ENCODE measurements at regions not wholly inside any gene's neighbourhood (a gene's known extent, or its start where the extent isn't known, plus 50 kb on each side); places are given as distances from the start of the nearest gene placed in this dataset.

DNA sequence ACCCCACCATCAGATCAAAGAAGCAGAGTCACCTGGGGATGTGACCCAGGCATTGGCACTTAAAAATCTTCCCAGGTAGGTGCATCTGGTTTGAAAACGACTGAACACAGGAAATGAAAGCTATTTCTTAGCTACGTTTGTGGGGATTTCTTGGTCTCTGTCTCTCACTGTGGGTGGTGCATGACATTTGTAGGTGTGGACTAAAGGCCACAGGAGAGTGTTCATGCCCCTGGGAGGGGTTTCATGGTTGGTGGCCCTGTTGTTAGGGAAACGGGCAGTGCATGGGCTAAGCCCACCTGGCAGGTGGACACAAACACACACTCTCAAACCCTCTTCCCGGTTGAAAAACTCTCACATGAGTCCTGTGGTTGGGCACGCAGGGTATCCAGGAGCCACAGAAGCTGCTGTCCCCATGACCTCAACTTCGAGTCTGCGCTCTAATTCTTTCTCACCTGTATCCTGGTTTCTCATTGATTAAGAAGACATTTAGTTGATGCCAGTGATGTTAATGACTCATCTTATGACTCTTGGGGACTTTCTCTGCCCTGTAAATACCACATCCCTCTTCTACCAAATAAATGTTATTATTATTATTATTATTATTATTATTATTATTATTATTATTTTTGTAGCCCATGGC, 119.4 kb downstream of the MRPS6 start:
- DNase-seq = peak in 1 of 5 donors; percentile 16

DNA sequence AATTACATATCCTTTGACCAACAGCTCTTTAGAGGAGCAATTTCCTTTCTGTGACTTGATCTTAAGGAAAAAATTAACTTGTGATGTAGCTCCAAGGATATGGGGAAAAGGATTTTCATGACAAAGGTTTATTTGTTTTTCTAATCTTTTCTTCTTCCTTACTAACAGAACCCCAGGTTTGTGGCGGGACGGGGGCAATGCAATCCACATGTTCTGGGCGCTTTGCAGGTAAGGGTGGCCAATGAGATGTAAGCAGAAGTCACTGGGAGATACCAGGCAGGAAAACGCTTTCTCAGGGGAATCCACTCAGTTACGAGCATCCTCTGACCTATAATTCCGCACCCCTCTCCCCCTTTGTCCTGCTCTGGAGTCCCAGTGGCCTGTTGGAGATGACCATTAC, 122.0 kb downstream of the MRPS6 start:
- no peak for DNase-seq

- no peak for DNase-seq
These were observed 123.6 kb downstream of the MRPS6 start for GRCh38 chr21:34196996-34197395.

- no peak for DNase-seq
These were observed 124.2 kb downstream of the MRPS6 start for GRCh38 chr21:34197561-34197960.

DNA sequence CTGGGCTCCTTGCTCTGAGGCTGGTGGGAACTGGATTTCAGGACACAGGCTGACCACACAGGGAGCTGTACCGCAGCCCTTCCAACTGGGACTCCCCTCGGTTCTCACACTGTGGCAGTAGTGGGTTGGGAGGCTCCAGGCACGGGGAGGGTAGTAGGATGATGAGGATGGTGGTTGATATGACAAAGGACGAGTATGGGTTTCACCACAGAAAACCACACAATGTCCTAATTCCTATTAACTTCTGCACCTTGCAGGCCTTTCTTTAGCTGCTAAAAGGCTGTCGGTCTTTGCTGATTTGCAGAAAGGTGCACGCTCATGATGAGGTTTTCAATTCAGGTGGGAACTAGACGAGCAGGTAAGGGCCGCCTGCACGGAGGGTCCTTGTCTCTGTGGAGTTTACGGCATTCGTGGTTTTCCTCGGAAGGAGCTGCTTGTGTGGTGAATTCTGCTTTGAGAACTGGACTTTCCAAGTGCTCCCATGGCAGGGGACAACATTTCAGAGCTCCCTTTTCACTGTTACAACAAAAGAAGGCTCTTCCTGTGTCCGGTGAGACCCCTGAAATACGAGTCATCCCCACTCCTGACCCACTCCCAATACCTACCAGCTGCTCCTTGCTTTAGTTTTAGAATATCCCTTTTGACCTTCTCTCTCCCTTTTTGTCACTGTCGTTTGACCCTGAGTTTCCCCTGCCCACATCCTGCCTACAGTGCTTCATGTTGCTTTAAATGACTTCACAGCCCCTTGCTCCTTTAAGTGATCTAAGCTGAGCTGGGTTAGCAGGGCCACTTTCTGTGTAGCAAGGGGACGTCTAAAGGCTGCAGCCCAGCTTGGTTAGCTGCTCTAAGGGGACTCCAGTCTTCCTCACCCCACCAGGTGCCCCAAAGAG, 125.1 kb downstream of the MRPS6 start:
- DNase-seq = peak in 2 of 5 donors; percentile 9 to 73

- DNase-seq = no peak
These were observed 125.9 kb downstream of the MRPS6 start for GRCh38 chr21:34199121-34199910.

- no peak for DNase-seq
These were observed 127.0 kb downstream of the MRPS6 start for GRCh38 chr21:34200288-34200905.

DNA sequence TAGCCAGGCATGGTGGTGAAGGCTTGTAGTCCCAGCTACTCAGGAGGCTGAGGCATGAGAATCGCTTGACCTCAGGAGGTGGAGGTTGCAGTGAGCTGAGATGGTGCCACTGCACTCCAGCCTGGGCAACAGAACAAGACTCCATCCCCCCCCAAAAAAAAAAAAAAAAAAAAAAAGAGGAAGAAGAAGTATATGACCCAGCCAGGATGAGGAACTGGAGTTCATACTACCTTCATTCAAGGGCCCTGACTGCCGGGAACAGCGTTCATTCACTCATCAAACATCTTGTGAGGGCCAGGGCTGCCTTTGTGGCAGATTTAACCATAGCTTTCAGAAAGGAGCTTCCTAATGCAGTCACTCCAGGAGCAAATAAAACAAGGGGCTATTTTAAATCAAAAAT, 127.6 kb downstream of the MRPS6 start:
- DNase-seq = no peak

DNA sequence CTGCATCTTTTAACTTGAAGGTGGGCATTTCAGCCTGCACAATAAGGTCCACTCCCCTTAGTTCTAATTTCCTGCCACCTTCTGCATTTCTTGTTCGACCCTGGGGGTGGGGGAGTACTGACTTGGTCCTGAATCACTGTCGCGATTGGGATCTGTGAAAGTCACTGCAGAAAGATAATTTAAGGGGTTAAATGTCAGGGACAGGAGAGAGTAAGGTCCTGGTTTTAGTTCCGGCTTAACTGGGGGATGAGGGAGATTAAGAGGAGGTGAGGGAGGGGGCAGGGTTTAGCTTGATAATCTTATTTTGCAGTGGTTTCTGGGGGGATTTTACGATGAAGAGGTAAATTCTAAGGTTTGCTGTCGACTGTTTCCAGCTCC, 128.1 kb downstream of the MRPS6 start:
- no peak for DNase-seq

GRCh38 chr21:34202553-34203372, 129.4 kb downstream of the MRPS6 start:
- DNase-seq = no peak

DNA sequence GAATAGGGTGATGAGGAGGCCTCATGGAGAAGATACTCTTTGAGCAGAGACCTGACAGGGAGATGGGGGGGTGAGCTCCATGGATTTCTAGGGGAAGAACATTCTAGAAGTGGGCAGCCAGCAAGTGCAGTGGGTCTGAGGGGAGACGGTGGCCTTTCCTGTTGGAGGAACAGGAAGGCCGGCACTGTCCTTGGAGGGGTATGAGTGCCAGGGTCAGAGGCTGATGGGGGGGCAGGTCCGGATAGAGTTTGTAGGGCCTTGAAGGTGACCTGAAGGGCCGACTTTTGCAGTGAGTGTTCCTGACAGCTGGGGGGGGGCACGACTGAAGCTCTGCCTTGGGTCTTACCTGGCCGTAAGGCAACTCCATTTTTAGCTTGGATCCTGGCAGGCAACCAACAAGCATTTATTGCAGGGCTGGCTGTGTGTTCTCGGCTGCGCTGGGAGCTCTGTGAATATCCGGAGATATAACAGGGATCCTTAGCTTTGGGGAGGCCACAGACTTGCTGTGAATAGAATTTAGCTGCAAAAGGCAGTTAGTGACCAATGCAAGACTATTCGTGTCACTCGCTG, 130.6 kb downstream of the MRPS6 start:
- DNase-seq = no peak

DNA sequence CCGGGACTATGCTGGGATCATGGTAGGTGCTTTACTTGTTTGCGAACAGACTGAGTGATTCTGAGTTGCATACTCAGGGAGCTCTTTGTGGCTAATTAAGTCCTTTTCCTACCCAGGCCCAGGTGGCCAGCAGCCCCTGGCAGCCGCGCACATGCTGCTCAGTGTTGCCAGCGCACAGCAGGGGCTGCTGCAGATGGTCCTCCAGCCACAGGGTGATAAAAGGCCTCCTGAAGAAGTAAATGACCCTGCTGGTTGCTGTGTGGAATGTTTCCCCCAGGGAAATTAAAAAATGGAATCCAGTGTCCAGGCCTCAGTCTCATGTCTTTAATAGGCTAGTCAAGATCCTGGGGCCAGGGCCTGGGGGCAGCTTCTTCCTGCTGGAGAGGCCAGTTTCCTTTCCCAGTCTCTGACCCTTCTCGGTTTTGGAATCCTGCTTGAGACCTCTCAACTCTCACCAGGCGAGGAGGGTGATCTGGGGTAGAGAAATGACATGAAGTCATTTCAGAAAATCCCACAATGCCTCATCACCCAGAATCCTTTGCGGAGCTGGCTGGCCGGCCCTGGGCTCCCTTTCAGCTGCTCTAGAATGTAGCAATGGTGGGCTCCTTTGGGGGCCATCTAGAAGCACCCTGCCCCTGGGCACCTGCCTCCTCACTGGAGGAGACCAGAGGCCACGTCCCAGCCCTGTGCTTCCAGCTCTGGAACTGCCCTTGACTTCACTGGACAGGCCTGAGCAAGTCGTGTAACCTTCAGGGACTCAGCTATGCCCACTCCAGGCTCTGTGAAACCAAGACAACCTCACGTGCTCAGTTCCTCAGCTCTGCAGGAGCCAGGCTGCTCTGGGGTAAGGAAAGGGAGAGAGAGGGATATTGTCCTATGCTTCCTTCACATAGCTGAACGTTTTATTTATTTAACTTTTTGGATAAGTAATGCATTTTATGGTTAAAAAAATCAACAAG, 131.4 kb downstream of the MRPS6 start:
- no peak for DNase-seq

DNA sequence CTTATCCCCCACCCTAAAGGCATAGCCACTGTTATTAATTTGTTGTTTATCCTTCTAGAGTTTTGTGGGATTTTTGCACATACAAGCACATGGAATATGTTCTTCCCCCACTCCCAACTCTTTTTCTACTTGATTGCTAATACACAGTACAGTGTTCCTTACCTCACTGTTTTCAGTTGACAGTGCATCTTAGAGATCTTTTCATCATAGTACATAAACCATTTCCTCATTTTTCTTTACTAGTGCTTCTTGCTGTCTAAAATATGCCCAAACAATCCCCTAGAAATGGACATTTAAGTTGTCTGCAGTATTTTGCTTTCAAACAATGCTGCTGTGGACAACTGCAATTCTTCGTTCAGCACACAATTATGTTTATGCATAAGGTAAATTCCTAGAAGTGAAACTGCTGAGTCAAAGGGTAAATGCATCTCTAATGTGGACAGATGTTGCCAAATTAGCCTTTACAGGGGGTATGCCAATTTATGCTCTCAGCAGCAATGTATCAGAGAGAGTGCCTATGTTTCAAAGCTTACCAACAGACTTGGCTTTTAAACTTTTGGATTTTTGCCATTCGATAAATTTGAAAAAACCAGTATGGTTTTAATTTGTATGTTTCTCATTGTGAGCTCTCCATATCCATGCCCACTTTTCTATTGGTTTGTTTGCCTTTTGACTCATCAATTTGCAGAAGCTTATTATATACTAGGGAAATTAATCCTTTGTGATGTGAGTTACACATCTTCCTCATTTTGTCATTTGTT, 132.6 kb downstream of the MRPS6 start:
- DNase-seq = peak in 1 of 5 donors; percentile 50

DNA sequence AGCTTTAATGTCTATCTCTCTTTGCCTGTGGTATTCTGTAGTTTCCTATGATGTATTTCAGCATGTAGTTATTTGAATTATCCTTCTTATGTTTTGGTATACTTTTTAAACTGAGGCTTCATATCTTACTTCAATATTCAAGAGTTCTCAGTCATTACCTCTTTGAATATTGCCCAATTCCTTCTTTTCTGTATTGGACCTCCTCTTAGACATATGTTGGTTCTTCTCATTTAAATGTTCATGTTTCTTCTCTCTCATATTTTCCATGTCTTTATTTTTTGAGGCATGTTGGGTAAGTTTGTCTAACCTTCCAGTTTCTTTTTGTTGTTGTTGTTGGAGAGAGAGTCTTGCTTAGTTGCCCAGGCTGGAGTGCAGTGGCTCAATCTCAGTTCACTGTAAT, 140.6 kb downstream of the MRPS6 start:
- no peak for DNase-seq

DNA sequence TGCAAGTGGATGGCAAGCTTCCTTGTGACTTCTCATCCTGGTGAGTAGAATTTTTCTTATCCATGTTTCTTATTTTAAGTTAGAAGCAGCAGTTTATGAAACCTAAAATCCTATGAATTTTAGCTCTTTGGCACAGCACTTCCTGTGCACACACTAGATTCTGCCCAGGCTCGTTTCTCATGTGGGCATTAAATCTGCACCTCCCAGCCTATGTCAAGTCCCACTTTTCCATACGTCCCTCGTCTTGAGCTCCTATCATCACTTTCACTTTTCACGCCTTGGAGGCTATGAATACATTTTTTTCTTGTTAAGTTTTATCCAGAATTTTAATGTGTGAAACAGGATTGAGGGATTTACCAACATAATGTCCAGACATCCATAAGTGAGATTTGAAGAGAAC, 142.1 kb downstream of the MRPS6 start:
- DNase-seq = no peak

- no peak for DNase-seq
These were observed 142.7 kb downstream of the MRPS6 start for GRCh38 chr21:34215911-34216717.

- no peak for DNase-seq
These were observed 143.3 kb downstream of the MRPS6 start for GRCh38 chr21:34216718-34217032.

- no peak for DNase-seq
These were observed 143.9 kb downstream of the MRPS6 start for GRCh38 chr21:34217263-34217662.

Data from T-helper 1 cell (primary cell).